DND-41 (cell line): ENCODE measurements at regions not wholly inside any gene's neighbourhood (a gene's known extent, or its start where the extent isn't known, plus 50 kb on each side); places are given as distances from the start of the nearest gene placed in this dataset.

ENCODE experiments used
- ATAC-seq: fragments of 200-7000 bp; cut with Tn5 transposase; 3 replicates; pipeline ENCODE4 v1.9.1; 2021; ENCODE audit warnings: low read depth; ENCODE audit not compliant: insufficient read depth
- DNase-seq: peaks from one replicate; pipeline ENCODE4 v3.0.0-alpha.2; 2020
- H2AFZ ChIP-seq: 2 replicates; pipeline ENCODE4 v1.6.0; 2012; ENCODE audit warnings: low read depth, low read length
- H3K27ac ChIP-seq: 2 replicates; pipeline ENCODE4 v1.5.1; 2012; ENCODE audit warnings: low read length, inconsistent platforms
- H3K27me3 ChIP-seq: fragments of 200-600 bp; sonication (generic); 2 replicates; pipeline ENCODE4 v1.6.0; 2012; ENCODE audit warnings: low read length, mild to moderate bottlenecking, inconsistent platforms; ENCODE audit not compliant: insufficient read depth, poor library complexity
- H3K36me3 ChIP-seq: 2 replicates; pipeline ENCODE4 v1.5.1; 2012; ENCODE audit warnings: low read length, inconsistent platforms; ENCODE audit not compliant: insufficient read depth
- H3K4me1 ChIP-seq: 2 replicates; pipeline ENCODE4 v1.5.1; 2012; ENCODE audit warnings: mild to moderate bottlenecking, low read length; ENCODE audit not compliant: insufficient read depth
- H3K4me2 ChIP-seq: 2 replicates; pipeline ENCODE4 v1.6.0; 2012; ENCODE audit warnings: mild to moderate bottlenecking, moderate library complexity, low read length, inconsistent platforms; ENCODE audit not compliant: insufficient read depth
- H3K4me3 ChIP-seq, 2 experiments: fragments of 200-600 bp in 1 of 2; shearing (Covaris generic) in 1 of 2; 2 replicates each; pipeline ENCODE4 v1.5.1; 2012 to 2016; ENCODE audit warnings: inconsistent platforms in 2 of 2, low read length in 2 of 2, mild to moderate bottlenecking in 2 of 2, low read depth in 1 of 2, moderate library complexity in 1 of 2
- H3K79me2 ChIP-seq: 2 replicates; pipeline ENCODE4 v1.6.0; 2012; ENCODE audit warnings: low read length, inconsistent platforms; ENCODE audit not compliant: insufficient read depth
- H3K9ac ChIP-seq: 2 replicates; pipeline ENCODE4 v1.6.0; 2012; ENCODE audit warnings: low read depth, mild to moderate bottlenecking, inconsistent platforms, low read length, moderate library complexity
- H3K9me3 ChIP-seq: 2 replicates; pipeline ENCODE4 v1.5.1; 2012; ENCODE audit warnings: low read length, moderate library complexity, mild to moderate bottlenecking, inconsistent platforms; ENCODE audit not compliant: insufficient read depth, severe bottlenecking
- H4K20me1 ChIP-seq: 2 replicates; pipeline ENCODE4 v1.6.0; 2012; ENCODE audit warnings: low read length; ENCODE audit not compliant: insufficient read depth
- EZH2 ChIP-seq: IDR thresholded peaks from 3 replicates; pipeline ENCODE4 v1.6.1; 2012; ENCODE audit warnings: borderline replicate concordance, low read depth, mild to moderate bottlenecking, moderate library complexity, low read length, inconsistent platforms; ENCODE audit not compliant: severe bottlenecking
- TF ChIP-seq, protein P1 (sequence below): IDR thresholded peaks from 2 replicates; pipeline ENCODE4 v1.5.1; 2012; ENCODE audit warnings: borderline replicate concordance, low read length, moderate library complexity, mild to moderate bottlenecking; ENCODE audit not compliant: poor library complexity, severe bottlenecking; ENCODE audit errors: extremely low read depth

DNA sequence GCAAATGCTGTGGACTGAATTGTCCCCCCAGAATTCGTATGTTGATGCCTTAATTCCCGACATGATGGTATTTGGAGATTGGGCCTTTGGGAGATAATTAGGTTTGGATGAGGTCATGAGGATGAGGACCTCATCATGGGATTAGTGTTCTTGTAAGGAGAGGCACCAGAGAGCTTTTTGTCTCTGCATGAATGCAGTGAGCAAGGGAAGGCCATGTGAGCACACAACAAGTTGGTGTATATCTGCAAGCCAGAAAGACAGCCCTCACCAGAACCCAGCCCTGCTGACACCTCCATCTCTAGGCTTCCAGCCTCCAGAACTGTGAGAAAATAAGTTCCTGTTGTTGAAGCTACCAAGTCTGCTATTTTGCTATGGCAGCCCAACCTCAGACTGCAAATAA lies 51.9 kb upstream of the SMCO2 start:
- H3K27me3 ChIP-seq, result peaks cover 4% of the 10 kb centered on the region
- DNase-seq (no peak), ATAC-seq (no peak)
- H3K9me3 ChIP-seq, result no peaks in the 10 kb centered on the region
- H3K79me2 ChIP-seq, result no peaks in the 10 kb centered on the region
- H3K4me2 ChIP-seq, result no peak overlapping the region
- TF ChIP-seq EZH2, result no peak
- TF ChIP-seq, protein P1, sequence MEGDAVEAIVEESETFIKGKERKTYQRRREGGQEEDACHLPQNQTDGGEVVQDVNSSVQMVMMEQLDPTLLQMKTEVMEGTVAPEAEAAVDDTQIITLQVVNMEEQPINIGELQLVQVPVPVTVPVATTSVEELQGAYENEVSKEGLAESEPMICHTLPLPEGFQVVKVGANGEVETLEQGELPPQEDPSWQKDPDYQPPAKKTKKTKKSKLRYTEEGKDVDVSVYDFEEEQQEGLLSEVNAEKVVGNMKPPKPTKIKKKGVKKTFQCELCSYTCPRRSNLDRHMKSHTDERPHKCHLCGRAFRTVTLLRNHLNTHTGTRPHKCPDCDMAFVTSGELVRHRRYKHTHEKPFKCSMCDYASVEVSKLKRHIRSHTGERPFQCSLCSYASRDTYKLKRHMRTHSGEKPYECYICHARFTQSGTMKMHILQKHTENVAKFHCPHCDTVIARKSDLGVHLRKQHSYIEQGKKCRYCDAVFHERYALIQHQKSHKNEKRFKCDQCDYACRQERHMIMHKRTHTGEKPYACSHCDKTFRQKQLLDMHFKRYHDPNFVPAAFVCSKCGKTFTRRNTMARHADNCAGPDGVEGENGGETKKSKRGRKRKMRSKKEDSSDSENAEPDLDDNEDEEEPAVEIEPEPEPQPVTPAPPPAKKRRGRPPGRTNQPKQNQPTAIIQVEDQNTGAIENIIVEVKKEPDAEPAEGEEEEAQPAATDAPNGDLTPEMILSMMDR, result no peak
- H3K9ac ChIP-seq, result no peak overlapping the region
- no peaks in the 10 kb centered on the region for H3K4me1 ChIP-seq
- H3K4me3 ChIP-seq, result no peak overlapping the region
- no peaks in the 10 kb centered on the region for H4K20me1 ChIP-seq
- no peak overlapping the region for H3K27ac ChIP-seq
- H2AFZ ChIP-seq, result no peak overlapping the region
- H3K36me3 ChIP-seq, result no peaks in the 10 kb centered on the region

DNA sequence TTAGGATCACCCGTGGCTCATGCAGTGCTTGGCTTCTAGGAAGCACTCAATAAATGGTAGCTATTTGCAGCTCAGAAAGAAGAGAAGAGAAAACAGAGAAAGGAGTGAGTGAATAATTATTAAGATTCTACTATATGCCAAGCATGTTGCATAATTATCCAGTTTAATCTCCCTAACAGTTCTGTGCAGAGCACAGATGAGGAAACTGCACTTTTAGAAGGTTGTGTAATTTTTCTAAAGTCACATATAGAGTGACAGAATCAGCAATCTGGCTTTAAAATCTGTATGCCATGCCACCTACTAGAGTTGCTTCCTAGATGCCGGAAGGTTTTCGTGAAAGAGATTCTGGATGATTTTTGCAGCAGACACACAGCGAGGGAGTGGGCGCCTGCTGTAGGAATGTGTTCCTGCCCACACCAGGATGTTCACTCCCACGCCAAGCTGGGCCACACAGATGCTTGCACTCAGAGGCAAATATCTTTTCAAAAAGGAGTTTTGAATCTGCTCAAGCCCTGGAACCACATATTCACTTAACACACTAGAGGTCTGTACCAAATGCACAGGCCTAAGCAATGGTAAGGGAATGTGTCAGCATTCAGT lies 50.2 kb upstream of the SMCO2 start:
- no peak overlapping the region for H3K4me3 ChIP-seq
- no peak for ATAC-seq
- no peak overlapping the region for H3K4me2 ChIP-seq
- no peak overlapping the region for H3K9ac ChIP-seq
- H3K27ac ChIP-seq, result no peak overlapping the region
- no peaks in the 10 kb centered on the region for H3K79me2 ChIP-seq
- H3K4me1 ChIP-seq, result no peaks in the 10 kb centered on the region
- no peaks in the 10 kb centered on the region for H4K20me1 ChIP-seq
- no peak for DNase-seq
- no peak overlapping the region for H2AFZ ChIP-seq
- TF ChIP-seq, protein P1, result no peak
- no peak for TF ChIP-seq EZH2
- H3K27me3 ChIP-seq, result peaks cover 4% of the 10 kb centered on the region
- no peaks in the 10 kb centered on the region for H3K9me3 ChIP-seq
- no peaks in the 10 kb centered on the region for H3K36me3 ChIP-seq
